ENCODE measurements at regions not wholly inside any gene's neighbourhood (a gene's known extent, or its start where the extent isn't known, plus 50 kb on each side); places are given as distances from the start of the nearest gene placed in this dataset.

DNA sequence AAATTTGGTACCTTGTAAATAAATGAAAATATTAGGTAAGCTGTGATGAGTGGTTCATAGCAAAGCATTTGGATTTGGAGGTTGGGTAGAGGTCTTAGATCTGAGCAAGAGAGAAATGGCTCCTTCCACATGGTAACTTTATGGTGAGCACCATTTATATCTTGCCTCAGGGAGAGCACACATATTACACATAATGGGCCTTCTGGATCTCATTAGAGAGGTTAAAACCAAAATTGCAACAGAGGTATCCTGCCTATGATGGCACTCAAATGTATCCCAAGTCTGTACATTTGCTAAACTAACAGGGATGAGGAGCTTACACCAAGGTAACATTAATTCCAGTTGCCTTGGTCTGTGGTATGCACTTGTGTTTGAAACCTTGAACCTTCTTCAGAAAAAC is 87.1 kb upstream of the PUDP start:
- TF ChIP-seq, protein P1, sequence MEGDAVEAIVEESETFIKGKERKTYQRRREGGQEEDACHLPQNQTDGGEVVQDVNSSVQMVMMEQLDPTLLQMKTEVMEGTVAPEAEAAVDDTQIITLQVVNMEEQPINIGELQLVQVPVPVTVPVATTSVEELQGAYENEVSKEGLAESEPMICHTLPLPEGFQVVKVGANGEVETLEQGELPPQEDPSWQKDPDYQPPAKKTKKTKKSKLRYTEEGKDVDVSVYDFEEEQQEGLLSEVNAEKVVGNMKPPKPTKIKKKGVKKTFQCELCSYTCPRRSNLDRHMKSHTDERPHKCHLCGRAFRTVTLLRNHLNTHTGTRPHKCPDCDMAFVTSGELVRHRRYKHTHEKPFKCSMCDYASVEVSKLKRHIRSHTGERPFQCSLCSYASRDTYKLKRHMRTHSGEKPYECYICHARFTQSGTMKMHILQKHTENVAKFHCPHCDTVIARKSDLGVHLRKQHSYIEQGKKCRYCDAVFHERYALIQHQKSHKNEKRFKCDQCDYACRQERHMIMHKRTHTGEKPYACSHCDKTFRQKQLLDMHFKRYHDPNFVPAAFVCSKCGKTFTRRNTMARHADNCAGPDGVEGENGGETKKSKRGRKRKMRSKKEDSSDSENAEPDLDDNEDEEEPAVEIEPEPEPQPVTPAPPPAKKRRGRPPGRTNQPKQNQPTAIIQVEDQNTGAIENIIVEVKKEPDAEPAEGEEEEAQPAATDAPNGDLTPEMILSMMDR (IDR thresholded peaks at IDR 0.05; ENCODE audit: poor library complexity, severe bottlenecking): no peak
- TF ChIP-seq POLR2AphosphoS5 (IDR thresholded peaks at IDR 0.05) (no peak), SMC3 (conservative IDR thresholded peaks at IDR 0.05; ENCODE audit: poor library complexity) (no peak)

Data from neural cell (in vitro differentiated cells).